Right forelimb (tissue), 1 donor: ENCODE measurements at regions not wholly inside any gene's neighbourhood (a gene's known extent, or its start where the extent isn't known, plus 50 kb on each side); places are given as distances from the start of the nearest gene placed in this dataset.

Experiments
- DNase-seq: peaks from one replicate; pipeline ENCODE4 v3.0.0-alpha.2; 2018

DNA sequence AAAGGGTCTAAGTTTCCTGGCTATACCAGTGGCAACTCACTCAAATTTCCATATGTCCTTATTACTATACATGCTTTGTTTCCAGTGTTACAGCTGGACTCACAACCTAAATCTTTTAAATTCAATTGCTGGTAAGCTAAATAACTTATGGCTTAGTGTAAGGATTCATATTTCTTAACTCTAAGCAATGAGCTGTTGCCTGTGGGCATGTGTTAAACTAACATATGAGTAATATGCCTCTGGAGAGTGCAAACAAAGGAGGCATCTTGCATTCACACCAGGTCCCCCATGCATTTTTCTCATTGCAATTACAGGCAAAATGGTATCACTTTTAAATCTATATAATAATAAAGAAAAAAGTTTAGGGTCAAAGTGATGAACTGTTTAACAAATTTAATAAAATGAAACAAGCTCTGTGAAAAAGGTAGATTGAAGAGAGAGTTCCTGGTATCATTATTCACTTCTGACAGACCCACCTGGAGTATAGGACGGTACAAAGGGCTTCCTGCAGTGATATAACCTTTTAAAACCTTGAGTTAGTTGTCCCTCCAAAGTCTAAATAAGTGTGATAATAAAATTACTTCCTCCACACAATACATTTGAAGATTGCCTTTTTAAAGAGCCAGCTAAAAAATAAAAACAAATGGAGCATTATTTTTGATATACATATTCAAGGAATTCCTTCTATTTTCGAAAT is 57.6 kb upstream of the HMGCLL1 start:
- DNase-seq = no peak

DNA sequence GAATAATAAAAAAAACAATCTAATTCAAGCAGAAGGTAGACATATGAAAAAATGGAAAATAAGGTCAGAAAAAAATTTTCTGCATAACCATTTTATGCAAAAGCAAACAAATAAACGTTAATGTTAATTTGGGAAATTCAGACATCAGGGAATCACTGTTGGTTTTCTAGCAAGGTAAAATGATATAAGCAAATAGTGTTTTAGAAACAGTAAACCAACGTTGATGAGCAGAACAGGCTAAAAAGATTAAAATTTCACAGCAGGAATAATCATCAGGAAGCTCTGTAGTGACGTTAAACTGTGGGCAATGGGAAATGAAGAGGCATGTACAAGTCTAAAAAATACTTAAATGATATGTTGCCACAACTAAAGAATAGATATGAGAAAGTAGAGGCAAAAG is 54.5 kb upstream of the HMGCLL1 start:
- DNase-seq = no peak

DNA sequence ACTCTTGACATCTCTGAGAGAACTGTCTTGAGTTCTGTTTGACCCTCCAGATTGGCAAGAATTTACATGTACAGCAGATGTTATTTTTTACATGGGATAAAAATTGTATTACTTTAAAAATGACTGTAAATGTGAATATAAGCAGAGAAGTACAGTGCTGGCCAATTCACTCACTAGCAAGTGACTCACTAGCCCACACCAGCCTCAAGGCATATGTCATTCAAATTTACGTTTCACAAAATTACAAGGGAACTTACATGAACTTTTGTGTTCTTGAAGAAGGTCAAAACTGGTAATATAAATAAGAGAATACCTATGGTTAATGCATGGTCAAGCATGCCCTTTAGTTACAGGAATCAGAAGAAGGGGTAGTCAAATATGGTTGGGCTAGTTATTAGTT is 54.0 kb upstream of the HMGCLL1 start:
- DNase-seq = no peak
